Hematopoietic multipotent progenitor cell treated with erythropoietin and hydrocortisone succinate and interleukin-3 and kit ligand, for 6 days (in vitro differentiated cells): ENCODE measurements at regions not wholly inside any gene's neighbourhood (a gene's known extent, or its start where the extent isn't known, plus 50 kb on each side); places are given as distances from the start of the nearest gene placed in this dataset.
A peak's percentile ranks its signal among the peaks of the same experiment; 100 is the strongest.
"Not testable (repeated sequence)": the region's sequence is repeated elsewhere in the genome, so short reads cannot be mapped to it uniquely, and the experiment has no call there.

Source experiments
- DNase-seq: peaks from one replicate; pipeline ENCODE4 v3.0.0-alpha.2; 2015

DNA sequence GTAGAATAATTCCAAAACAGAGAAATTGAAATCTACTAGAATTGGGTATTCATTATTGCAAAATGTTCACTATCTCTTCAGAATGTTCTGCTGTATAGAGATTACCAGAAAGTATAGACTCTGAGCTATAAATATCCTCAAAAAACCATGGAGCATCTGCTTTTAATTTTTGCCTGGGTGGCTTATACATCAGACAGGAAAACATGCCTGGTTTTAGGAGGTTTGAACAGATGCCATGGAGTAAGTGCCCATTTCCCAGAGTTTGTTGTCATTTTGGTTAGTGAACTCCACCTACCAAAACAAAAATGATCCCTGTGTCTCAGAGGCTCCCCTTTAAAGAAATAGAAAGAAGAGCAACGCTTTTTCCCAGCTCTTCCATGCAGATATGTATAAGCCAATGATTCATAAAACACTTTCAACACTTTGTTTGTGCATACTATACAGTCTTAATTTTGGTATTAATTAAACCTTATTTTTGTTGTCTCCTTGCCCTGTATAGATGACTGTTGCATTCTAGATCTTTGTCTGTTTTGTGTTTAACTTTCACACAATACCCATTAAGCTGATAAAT lies 68.7 kb downstream of the MEPE start:
- no peak for DNase-seq

DNA sequence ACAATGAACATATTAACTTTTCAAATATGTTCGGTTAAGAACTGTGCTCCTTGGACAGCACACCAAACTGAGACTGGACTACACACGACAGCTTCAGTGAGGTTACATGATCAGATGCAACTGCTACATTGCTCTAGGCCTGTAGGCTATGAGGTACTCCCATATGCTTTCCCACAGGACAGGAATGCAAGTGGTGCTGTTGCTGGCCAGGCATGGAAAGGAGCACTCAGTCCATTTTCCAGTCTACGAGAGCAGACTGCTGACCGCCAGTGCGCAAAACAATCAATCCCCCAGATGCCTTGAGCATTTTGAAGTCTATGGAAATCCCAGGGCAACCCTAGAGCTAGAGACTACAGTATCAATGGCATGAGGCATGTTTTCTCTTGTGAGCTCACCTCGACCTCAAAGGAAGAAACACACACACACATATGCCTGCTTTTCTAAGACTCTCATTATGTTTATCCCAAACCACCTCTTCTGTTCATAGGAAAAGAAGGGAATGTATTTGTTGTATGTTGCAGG lies 70.8 kb upstream of the SPP1 start:
- no peak for DNase-seq

DNA sequence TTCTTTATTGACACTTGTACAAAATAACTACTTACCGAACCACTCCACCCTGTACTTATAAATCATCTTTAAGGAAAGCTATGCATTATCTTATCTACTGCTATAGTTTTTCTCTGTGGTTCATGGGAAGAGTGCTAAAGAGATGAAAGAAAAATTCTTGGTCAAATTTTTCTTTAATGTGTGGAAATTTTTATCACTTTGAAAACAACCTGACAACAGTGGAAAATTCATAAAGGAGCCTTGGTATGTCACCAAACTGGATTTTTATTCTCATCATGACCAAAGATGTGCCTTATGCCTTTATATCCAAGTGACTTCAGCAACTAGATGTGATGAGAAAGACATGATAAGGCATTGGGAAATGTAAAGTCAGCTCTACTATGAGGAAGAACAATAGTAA lies 67.2 kb upstream of the SPP1 start:
- DNase-seq: no peak

DNA sequence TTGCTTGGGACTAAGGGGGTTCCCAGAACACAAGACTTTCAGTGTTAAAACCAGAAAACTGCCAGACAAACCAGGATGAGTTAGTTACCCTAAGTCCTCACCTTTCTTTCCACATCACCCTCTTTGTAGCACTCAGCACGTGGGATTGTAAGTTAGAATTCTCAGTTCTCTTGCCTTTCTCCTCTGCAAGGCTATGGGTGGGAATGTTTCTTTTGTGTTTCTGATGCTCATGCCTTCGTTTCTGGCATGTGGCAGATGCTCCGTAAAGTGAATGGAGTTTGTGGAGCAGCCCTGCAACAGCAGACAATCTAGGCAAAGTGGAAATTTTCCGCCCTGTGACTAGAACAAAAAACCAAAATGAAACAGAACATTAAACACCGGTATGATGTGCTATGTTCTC lies 64.7 kb upstream of the SPP1 start:
- no peak for DNase-seq

DNA sequence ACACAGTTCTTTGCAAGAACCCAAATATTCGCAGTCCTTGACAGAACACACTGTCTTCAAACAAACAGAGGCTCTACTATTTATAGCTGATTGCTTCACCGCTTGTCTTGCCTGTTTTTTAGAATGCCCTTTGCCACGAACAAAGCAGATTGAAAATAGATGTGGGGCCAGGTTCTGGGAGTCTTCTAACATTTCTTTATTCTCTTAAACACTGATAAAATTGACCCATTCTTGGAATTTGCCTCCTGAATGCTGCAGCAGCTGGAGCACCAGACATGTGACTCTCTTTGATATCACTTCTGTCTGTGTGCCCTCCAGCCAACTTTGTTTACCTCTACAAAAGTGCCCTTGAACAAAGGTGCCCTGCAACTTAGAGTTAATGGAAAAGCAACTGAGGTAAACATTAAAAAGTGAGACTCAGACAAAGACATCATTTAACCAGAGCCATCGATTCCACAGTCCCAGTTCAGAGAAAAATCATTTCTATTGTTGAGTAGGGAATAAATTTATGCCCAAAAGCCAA lies 64.2 kb upstream of the SPP1 start:
- DNase-seq: no peak

DNA sequence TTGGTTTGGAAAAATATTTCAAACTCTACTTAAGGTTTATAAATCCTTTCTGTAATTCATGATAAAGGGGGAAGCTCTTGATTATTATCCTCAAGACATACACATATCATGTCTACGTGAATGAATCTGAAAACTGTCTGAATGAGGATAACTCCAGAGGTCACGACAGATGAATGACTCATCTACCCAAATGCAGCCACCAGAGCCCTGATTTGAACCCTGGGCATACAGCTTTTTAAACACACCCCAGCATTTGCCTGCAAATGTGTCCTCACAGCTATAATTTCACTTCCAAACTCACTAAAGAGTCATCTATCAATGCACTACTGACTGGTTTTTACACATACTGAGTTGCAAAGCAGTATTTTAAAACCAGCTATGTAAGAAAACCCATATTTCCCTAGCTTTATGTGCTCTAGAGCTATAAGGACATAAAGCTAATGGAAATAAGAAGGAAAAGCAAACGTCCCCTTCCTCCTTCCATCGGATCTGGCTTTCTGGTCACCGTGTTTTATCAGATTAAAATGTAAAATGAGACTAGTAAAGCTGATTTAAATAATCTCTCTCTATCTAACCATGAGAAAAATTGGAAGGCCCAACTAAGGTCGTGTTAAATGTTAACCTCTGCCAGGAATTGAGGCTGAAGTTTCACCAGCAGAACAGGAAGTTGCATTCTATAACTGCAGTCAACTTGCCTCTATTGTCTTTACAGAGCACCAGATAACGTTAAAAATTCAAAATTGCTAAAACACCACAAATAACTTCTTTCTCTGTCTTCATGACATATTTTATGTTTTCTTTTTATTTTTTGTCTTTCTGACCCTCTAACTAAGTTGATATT lies 63.1 kb upstream of the SPP1 start:
- peak; percentile 8 for DNase-seq

DNA sequence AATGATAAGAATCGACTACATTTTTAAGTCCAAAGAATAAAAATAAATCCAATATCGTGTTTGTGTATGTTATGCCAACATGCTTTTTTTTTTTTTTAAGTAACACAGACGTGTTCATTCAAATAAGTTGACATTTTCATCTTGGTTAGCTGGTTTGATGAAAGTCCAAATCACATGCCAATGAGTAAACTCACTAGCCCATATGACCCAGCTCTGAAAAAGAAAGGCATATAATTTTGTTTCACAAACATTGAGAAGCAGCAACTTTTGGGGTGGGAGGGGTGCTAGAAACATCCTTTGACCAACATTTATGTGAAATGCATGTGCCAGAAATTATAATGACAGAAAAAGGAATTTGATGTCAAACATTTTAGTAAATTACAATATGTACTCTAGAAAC lies 61.6 kb upstream of the SPP1 start:
- no peak for DNase-seq

DNA sequence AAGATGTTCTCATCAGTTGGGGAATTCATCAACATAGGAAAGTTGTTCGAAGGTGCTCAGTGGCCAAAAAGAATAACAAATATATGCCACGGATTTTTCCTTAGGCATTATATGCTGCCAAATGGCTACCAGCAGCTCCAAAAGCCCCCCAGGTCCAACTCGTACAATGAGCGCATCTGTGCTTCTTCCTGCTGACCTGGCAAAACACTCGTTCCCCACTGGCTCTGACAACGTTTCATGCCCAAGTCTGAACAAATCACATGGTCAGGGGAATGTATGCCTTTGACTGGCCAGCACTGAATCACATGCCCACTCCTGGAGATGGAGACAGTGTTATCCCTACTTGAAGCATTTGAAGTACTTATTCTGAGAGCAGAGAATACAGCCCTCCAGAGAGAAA lies 59.9 kb upstream of the SPP1 start:
- DNase-seq: no peak

DNA sequence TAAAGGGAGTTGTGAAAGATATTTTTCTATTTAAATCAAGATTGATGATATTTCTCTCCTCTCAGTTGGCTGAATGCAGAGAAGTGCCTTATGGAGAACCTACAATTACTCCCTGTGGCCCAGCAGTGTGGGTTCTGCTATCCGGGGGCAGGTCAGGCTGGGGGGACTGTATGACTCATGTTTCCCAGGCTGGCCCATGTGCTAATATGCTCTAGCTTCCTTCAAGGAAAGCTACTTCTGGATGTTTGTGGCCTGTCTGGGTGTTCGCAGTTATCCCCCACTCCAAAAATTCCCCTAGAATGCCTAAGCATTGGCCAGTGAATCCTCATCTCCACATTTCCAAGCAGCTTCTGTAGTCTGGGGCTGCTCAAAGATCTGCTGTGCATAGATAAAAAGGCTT lies 58.9 kb upstream of the SPP1 start:
- DNase-seq: no peak

DNA sequence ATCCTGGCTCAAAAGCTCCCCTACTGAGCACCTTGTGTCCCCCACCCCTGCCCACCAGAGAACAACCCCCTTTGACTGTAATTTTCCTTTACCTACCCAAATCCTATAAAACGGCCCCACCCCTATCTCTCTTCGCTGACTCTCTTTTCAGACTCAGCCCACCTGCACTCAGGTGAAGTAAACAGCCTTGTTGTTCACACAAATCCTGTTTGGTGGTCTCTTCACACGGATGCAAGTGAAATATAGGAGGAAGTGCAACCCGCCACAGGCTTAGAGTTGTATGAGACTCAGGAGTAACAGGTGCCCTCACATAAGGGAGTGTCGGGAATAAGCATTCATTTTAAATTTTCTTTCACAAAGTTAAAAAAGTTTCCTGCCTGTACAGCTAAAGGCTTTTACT lies 57.6 kb upstream of the SPP1 start:
- not testable (repeated sequence) for DNase-seq

DNA sequence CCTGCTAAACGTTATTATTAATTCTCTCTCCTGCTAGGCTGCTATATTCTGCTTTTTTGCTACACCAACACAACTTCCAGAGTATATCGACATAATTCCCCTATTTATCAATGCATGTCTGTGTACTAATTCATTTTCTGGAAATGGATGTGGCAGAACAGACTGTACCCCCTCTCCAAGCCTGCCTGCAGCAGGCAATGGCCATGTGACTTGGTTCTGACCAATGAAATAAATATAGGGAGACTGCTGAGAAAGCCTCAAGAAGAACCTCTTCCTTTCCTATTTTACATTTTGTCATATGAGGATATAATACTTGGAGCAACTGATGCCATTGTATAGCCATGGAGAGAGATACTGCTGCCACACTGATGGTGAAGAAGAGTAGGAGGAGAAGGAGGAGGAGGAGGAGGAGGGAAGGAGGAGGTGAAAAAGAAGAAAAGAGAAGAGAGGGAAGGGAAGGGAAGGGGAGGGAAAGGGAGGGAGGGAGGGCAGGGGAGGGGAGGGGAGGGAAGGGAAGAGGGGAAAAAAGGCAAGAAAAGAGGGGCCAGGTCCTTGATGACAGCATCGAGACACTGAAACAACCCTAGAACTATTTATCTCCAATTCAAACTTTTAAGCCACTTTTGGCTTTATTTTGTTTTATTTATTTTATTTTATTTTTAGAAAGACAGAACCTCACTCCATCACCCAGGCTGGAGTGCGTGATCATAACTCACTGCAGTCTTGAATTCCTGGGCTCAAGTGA lies 57.0 kb upstream of the SPP1 start:
- no peak for DNase-seq

DNA sequence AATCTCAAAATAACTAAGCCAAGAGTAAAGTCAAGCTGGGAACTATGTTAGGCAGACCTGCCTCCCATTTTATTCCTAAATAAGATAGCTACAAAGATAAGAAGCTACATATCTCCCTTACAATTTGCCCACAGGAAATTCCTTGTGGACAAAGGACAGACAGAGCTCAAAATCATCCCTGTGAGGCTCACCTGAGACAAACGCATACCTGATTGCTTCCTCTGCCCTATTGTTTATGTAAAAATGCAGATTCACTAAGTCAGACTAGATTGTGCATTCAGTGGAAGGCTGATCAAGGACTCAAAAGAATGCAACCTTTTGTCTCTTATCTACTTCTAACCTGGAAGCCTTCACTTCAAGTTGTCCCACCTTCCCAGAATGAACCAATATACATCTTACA lies 56.2 kb upstream of the SPP1 start:
- DNase-seq: not testable (repeated sequence)

DNA sequence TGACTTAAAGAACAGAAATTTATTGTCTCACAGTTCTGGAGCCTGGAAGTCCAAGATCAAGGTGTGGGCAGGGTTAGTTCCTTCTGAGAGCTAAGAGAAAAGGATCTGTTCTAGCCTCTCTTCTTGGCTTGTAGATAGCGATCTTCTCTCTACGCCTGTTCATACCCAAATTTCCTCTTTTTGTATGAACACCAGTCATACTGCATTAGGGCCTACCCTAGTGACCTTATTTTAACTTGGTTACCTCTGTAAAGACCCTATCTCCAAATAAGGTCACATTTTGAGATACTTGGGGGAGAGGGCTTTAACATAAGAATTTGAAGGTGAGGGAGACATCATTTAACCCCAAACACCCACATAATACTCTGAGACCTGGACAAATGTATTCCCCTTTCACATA lies 55.6 kb upstream of the SPP1 start:
- DNase-seq: peak; percentile 63

DNA sequence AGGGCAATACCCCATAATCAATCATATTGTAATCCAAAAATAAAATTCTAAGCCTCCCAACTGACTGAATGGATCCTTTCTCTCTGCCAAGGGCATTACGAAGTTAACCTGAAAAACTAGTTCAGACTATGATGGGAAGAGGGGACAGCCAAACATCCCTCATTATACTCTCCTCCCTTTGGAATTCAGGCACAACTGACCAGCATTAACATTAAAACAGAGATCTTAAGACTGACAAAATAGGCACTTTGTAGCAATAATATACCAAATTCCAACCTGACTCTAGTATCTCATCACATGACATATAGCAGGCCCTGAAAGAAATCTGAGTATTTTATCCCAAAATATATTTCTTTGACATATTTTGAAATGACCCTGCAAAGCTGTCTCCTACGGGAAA lies 55.0 kb upstream of the SPP1 start:
- no peak for DNase-seq

DNA sequence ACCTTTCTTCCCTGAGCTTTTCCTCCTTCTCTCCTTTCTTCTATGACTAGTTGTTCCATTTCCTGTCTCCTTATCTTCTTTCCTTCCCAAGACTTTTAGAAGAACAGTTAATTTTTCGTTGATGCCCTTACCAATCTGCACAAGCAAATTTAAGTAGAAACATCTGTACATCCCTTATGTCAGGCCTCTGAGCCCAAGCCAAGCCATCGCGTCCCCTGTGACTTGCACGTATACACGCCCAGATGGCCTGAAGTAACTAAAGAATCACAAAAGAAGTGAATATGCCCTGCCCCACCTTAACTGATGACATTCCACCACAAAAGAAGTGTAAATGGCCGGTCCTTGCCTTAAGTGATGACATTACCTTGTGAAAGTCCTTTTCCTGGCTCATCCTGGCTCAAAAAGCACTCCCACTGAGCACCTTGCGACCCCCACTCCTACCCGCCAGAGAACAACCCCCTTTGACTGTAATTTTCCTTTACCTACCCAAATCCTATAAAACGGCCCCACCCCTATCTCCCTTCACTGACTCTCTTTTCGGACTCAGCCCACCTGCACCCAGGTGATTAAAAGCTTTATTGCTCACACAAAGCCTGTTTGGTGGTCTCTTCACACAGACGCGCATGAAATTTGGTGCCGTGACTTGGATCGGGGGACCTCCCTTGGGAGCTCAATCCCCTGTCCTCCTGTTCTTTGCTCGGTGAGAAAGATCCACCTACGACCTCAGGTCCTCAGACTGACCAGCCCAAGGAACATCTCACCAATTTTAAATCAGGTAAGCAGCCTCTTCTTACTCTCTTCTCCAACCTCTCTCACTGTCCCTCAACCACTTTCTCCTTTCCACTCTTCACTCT lies 53.7 kb upstream of the SPP1 start:
- not testable (repeated sequence) for DNase-seq

DNA sequence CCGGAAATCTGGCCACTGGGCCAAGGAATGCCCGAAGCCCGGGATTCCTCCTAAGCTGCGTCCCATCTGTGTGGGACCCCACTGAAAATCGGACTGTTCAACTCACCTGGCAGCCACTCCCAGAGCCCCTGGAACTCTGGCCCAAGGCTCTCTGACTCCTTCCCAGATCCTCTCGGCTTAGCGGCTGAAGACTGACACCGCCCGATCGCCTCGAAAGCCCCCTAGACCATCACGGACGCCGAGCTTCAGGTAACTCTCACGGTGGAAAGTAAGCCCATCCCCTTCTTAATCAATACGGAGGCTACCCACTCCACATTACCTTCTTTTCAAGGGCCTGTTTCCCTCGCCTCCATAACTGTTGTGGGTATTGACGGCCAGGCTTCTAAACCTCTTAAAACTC lies 51.4 kb upstream of the SPP1 start:
- DNase-seq: not testable (repeated sequence)
